GM23248 (cell line): ENCODE measurements at regions not wholly inside any gene's neighbourhood (a gene's known extent, or its start where the extent isn't known, plus 50 kb on each side); places are given as distances from the start of the nearest gene placed in this dataset.

Experiments used
- EZH2 ChIP-seq: fragments of 200-600 bp; sonication (generic); IDR thresholded peaks from 2 replicates; pipeline ENCODE4 v1.6.1; 2018; ENCODE audit warnings: antibody characterized with exemption, mild to moderate bottlenecking; ENCODE audit not compliant: insufficient read depth, poor library complexity, severe bottlenecking
- EZH2phosphoT487 ChIP-seq: fragments of 200-600 bp; sonication (generic); IDR thresholded peaks from 2 replicates; pipeline ENCODE4 v1.6.1; 2018; ENCODE audit warnings: antibody characterized with exemption, moderate library complexity, mild to moderate bottlenecking, low read depth; ENCODE audit not compliant: insufficient read depth

DNA sequence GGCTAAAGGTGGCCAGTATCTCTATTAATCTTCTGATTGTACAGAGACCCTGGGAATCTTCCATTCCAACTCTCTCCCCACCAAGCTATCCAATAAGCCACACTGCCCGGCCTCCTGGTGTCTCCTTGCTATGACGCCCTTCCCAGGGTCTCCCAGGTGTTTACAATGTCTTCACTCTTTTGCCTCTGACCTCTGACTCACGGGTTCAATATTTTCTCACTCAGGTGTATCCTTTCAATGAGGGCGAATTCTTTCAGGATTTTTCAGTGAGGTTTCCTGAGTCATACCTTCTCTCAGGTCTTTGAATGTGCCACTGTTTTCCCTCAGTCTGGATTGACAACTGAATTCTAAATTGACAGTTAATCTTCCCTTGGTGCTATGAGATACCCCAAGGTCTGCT lies 53.7 kb upstream of the IRX4 start:
- no peak for TF ChIP-seq EZH2
- TF ChIP-seq EZH2phosphoT487, result no peak
